NOMO-1 treated with DMSO at 0.1 percent for 48 hours (cell line): ENCODE measurements at regions not wholly inside any gene's neighbourhood (a gene's known extent, or its start where the extent isn't known, plus 50 kb on each side); places are given as distances from the start of the nearest gene placed in this dataset.

Source experiments
- DNase-seq: peaks from one replicate; lab custom pipeline; 2025; ENCODE audit not compliant: unreplicated experiment; lab: John Stamatoyannopoulos, UW

DNA sequence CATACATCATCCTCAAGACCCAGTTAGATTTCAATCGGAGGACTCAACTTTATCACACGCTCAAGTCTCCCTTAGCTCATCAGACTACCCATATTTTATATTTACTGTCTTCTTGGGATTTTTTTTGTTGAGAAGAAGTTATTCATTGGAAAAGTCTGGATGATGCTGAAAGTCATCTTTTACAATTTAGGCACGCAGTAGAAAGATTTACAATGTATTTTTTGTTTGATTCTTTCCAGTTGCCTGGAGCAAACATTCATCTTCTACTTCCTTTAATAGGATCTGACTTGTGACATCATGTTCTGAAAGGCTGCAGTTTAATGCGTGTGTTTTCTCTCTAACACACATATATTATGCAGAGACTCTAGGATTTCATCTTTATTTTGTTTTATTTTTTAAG lies 235.7 kb downstream of the DOK5 start:
- no peak for DNase-seq

DNA sequence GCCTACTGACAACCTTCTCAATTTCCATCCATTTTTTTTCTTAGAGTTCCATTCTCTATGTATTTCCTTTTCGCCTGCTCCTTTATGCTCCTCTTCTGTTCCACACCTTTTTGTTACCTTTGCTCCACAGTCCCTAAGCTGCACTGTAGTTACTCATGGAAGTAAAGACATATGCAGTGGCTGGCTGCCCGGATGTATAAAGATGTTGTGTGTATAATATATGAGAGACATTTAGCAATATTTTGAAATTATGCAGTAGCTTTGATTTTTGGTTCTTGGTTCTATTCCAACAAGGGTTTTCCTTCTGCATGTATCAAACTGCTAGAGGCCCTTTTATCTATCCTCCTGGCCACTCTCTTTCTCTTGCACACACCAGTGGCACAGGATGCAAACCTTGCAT lies 234.9 kb downstream of the DOK5 start:
- no peak for DNase-seq

DNA sequence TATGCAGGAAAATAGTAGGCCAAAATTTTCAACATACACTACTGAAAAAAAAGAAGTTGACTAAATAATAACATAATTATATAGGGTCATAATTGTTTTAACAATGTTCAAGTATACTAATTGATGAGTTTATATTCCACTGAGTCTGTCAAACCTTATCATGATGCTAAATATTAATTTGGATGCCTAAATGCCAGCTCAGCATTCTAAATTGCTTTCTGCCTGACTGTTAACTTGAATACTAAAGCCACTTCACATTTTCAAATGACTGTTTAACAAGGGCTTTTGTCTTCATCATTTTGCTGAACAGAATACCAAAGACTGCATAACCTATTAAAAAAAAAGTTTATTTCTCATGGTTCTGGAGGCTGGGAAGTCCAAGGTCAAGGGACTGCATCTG lies 232.8 kb downstream of the DOK5 start:
- DNase-seq = no peak

DNA sequence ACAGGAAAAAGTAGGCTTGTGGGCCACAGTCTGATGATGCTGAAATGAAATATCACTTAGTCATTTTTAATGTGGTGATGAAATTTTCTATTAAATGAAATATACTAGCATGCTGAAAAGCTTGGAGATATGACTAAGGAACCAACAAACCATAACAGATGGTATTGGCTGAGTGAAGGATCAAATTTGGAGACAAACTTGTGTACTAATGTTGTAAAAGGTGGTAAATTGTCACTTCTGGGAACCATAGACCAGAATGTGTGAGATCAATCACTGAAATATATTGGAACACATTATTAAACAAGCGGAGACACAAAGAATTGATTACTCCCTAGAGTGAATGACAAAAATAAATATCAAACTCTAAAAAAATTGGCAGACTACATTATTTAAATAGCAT lies 232.4 kb downstream of the DOK5 start:
- DNase-seq = no peak

DNA sequence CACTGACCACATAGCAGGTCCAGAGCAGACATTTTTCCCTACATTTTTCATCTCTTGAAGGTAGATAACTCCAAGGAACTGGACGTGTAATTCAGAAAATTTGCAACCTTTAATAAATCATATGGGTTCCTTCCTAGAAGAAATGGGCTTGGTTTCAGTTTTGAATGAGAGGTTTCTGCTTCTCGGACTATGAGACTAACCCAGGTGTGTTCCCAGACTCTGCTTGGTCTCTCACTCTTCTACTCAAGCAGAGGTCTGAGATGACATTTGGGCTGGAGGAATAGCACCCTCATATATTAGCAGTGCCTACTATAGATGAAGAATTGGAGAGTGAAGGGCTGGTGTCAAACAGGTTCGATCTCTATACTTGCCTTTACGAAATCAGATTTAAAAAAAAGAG lies 231.2 kb downstream of the DOK5 start:
- no peak for DNase-seq

GRCh38 chr20:54704032-54704635 lies 228.7 kb downstream of the DOK5 start:
- no peak for DNase-seq
